ENCODE measurements at regions not wholly inside any gene's neighbourhood (a gene's known extent, or its start where the extent isn't known, plus 50 kb on each side); places are given as distances from the start of the nearest gene placed in this dataset.

DNA sequence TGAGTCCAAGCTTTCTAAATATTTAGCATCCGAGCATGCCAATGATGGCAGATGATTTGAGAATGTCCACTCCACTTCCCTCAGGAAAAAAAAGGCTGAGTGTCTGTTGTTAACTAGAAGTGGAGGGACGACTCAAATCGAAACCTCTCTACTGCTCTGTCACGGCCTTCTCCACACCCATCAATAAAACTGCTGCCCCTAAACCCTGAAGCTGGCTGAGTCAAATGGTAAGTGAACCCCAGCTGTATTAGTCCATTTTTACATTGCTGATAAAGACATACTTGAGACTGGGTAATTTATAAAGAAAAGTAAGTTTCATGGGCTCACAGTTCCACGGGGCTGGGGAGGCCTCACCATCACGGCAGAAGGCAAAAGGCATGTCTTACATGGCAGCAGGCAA lies 707.0 kb downstream of the QKI start:
- DNase-seq, result no peak
- no peak overlapping the region for H3K4me3 Mint-ChIP-seq (ENCODE audit: unreplicated experiment)
- Histone ChIP-seq H3K27me3 (replicated peaks; ENCODE audit: control insufficient read depth, insufficient read depth, low read length) (no peaks in the 10 kb centered on the region), H3K4me1 (peaks cover under 1% of the 10 kb centered on the region; the same call in 1 of the 2 replicates), H3K9me3 (no peaks in the 10 kb centered on the region), H3K4me3 (ENCODE audit: low read depth, low read length) (no peak overlapping the region), H3K36me3 (ENCODE audit: control insufficient read depth, insufficient read depth, low read length) (no peaks in the 10 kb centered on the region)
- no peaks in the 10 kb centered on the region for H3K36me3 Mint-ChIP-seq (ENCODE audit: insufficient read depth, unreplicated experiment)
- peaks cover 16% of the 10 kb centered on the region for H3K9me3 Mint-ChIP-seq (ENCODE audit: unreplicated experiment)
- no peak overlapping the region for H3K27ac Mint-ChIP-seq (ENCODE audit: unreplicated experiment)
- ChIA-PET CTCF (no interaction called here), POLR2A (no interaction called here)
- BruUV-seq (replicated peaks), result no TSS peak
- H3K4me1 Mint-ChIP-seq (ENCODE audit: low read depth, unreplicated experiment), result no peaks in the 10 kb centered on the region
- intact Hi-C loops (cut with micrococcal nuclease; ENCODE audit: unreplicated experiment), result no loop called here
- TF ChIP-seq, protein P1, sequence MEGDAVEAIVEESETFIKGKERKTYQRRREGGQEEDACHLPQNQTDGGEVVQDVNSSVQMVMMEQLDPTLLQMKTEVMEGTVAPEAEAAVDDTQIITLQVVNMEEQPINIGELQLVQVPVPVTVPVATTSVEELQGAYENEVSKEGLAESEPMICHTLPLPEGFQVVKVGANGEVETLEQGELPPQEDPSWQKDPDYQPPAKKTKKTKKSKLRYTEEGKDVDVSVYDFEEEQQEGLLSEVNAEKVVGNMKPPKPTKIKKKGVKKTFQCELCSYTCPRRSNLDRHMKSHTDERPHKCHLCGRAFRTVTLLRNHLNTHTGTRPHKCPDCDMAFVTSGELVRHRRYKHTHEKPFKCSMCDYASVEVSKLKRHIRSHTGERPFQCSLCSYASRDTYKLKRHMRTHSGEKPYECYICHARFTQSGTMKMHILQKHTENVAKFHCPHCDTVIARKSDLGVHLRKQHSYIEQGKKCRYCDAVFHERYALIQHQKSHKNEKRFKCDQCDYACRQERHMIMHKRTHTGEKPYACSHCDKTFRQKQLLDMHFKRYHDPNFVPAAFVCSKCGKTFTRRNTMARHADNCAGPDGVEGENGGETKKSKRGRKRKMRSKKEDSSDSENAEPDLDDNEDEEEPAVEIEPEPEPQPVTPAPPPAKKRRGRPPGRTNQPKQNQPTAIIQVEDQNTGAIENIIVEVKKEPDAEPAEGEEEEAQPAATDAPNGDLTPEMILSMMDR (IDR thresholded peaks at IDR 0.05; ENCODE audit: insufficient read depth in 1 of 2, low read depth in 1 of 2, low read length in 1 of 2, severe bottlenecking in 1 of 2, unreplicated experiment in 1 of 2), result no peak
- H3K27me3 Mint-ChIP-seq (ENCODE audit: insufficient read depth, unreplicated experiment), result peaks cover 2% of the 10 kb centered on the region

DNA sequence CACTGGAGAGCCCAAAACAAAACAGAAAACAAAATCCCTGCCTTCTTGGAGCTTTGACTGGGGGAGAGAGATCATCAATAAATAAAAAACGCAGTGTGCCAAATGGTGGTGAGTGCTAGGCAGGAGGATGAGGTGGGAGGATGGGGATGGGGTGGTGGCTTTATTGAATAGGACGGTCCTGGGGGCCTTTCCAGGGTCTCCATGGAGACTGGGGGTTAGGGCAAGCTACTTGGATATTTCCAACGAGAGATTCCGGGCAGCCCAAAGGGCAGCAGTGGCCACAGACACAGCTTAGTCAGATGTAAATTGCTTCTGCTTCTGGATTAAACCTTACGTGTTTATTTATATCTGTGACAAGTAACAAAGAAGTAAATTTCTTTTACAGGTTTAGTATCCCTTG lies 700.1 kb downstream of the QKI start:
- Mint-ChIP-seq H3K9me3 (ENCODE audit: unreplicated experiment) (peaks cover 19% of the 10 kb centered on the region), H3K4me1 (ENCODE audit: low read depth, unreplicated experiment) (peaks cover 12% of the 10 kb centered on the region), H3K36me3 (ENCODE audit: insufficient read depth, unreplicated experiment) (peaks cover 6% of the 10 kb centered on the region), H3K4me3 (ENCODE audit: unreplicated experiment) (no peak overlapping the region), H3K27me3 (ENCODE audit: insufficient read depth, unreplicated experiment) (no peaks in the 10 kb centered on the region), H3K27ac (ENCODE audit: unreplicated experiment) (no peak overlapping the region)
- TF ChIP-seq, protein P1 (IDR thresholded peaks at IDR 0.05; ENCODE audit: insufficient read depth in 1 of 2, low read depth in 1 of 2, low read length in 1 of 2, severe bottlenecking in 1 of 2, unreplicated experiment in 1 of 2), result no peak
- no TSS peak for BruUV-seq (replicated peaks)
- Histone ChIP-seq H3K4me3 (ENCODE audit: low read depth, low read length) (no peak overlapping the region), H3K27me3 (replicated peaks; ENCODE audit: control insufficient read depth, insufficient read depth, low read length) (no peaks in the 10 kb centered on the region), H3K9me3 (peaks cover 7% of the 10 kb centered on the region; the same call in 1 of the 2 replicates), H3K4me1 (peaks cover 19% of the 10 kb centered on the region), H3K36me3 (ENCODE audit: control insufficient read depth, insufficient read depth, low read length) (no peaks in the 10 kb centered on the region)
- intact Hi-C loops (cut with micrococcal nuclease; ENCODE audit: unreplicated experiment), result no loop called here
- POLR2A ChIA-PET, result no interaction called here
- CTCF ChIA-PET, result no interaction called here
- no peak for DNase-seq

DNA sequence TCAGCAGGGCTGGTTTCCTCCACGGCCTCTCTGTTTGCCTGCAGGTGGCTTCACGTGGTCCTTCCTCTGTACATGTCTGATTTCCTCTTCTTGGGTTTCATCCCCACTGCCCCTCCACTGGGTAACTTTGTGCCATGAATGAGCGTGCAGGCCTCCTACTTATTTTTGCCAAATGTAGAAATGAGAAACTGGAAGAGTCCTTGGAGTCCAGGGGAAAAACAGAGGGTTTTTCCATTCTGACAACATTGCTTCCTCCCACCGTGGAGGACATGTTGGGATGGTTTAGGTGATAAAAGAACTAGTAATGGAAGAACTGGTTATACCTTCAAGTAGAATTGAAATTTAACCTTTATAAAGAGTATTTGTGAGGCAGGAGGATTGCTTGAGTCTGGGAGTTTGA lies 699.5 kb downstream of the QKI start:
- peaks cover 19% of the 10 kb centered on the region for H3K9me3 Mint-ChIP-seq (ENCODE audit: unreplicated experiment)
- H3K4me3 Mint-ChIP-seq (ENCODE audit: unreplicated experiment), result no peak overlapping the region
- peaks cover 12% of the 10 kb centered on the region for H3K4me1 Mint-ChIP-seq (ENCODE audit: low read depth, unreplicated experiment)
- CTCF ChIA-PET, result no interaction called here
- no peaks in the 10 kb centered on the region for H3K36me3 ChIP-seq (ENCODE audit: control insufficient read depth, insufficient read depth, low read length)
- TF ChIP-seq, protein P1 (IDR thresholded peaks at IDR 0.05; ENCODE audit: insufficient read depth in 1 of 2, low read depth in 1 of 2, low read length in 1 of 2, severe bottlenecking in 1 of 2, unreplicated experiment in 1 of 2), result no peak
- H3K9me3 ChIP-seq, result peaks cover 7% of the 10 kb centered on the region; the same call in 1 of the 2 replicates
- POLR2A ChIA-PET, result no interaction called here
- no peak overlapping the region for H3K27ac Mint-ChIP-seq (ENCODE audit: unreplicated experiment)
- H3K27me3 ChIP-seq (replicated peaks; ENCODE audit: control insufficient read depth, insufficient read depth, low read length), result no peaks in the 10 kb centered on the region
- BruUV-seq (replicated peaks), result no TSS peak
- no peak overlapping the region for H3K4me3 ChIP-seq (ENCODE audit: low read depth, low read length)
- H3K36me3 Mint-ChIP-seq (ENCODE audit: insufficient read depth, unreplicated experiment), result peaks cover 6% of the 10 kb centered on the region
- peaks cover 19% of the 10 kb centered on the region for H3K4me1 ChIP-seq
- intact Hi-C loops (cut with micrococcal nuclease; ENCODE audit: unreplicated experiment), result no loop called here
- DNase-seq, result no peak
- H3K27me3 Mint-ChIP-seq (ENCODE audit: insufficient read depth, unreplicated experiment), result no peaks in the 10 kb centered on the region

All from Caco-2 (cell line).